Liver (tissue), 7 donors: ENCODE measurements at regions not wholly inside any gene's neighbourhood (a gene's known extent, or its start where the extent isn't known, plus 50 kb on each side); places are given as distances from the start of the nearest gene placed in this dataset.

Experiments used
- DNase-seq: peaks from one replicate; pipeline ENCODE4 v3.0.0-alpha.2; 2017; ENCODE audit warnings: low spot score
- H3K27ac ChIP-seq, 2 donors: one replicate each; pipeline ENCODE4 v1.7.0; 2013; ENCODE audit warnings: inconsistent platforms in 2 of 2, low read length in 2 of 2, control low read depth in 1 of 2, low read depth in 1 of 2, mild to moderate bottlenecking in 1 of 2
- H3K27me3 ChIP-seq, 4 donors: one replicate each; pipeline versions ENCODE4 v1.6.1 to v1.7.0; 2013; ENCODE audit warnings: low read length in 3 of 4, inconsistent platforms in 1 of 4, mild to moderate bottlenecking in 1 of 4, moderate library complexity in 1 of 4; ENCODE audit not compliant: control insufficient read depth in 4 of 4, insufficient read depth in 4 of 4
- H3K36me3 ChIP-seq, 4 donors: one replicate each; pipeline versions ENCODE4 v1.6.1 to v1.7.0; 2013; ENCODE audit warnings: low read length in 3 of 4, mild to moderate bottlenecking in 3 of 4, low read depth in 1 of 4, moderate library complexity in 1 of 4; ENCODE audit not compliant: control insufficient read depth in 4 of 4, insufficient read depth in 3 of 4
- H3K4me1 ChIP-seq, 4 donors: one replicate each; pipeline versions ENCODE4 v1.6.1 to v1.7.0; 2013; ENCODE audit warnings: low read length in 3 of 4, mild to moderate bottlenecking in 3 of 4, moderate library complexity in 1 of 4; ENCODE audit not compliant: control insufficient read depth in 4 of 4, insufficient read depth in 4 of 4
- H3K4me3 ChIP-seq, 3 donors: one replicate each; pipeline versions ENCODE4 v1.6.1 to v1.7.0; 2013; ENCODE audit warnings: low read length in 3 of 3, control low read depth in 1 of 3, low read depth in 1 of 3, mild to moderate bottlenecking in 1 of 3
- H3K9ac ChIP-seq, 2 donors: one replicate each; pipeline ENCODE4 v1.7.0; 2013; ENCODE audit warnings: low read length in 2 of 2, mild to moderate bottlenecking in 2 of 2, moderate library complexity in 2 of 2, control low read depth in 1 of 2, low read depth in 1 of 2
- H3K9me3 ChIP-seq, 4 donors: one replicate each; pipeline versions ENCODE4 v1.6.1 to v1.7.0; 2013; ENCODE audit warnings: low read length in 3 of 4; ENCODE audit not compliant: control insufficient read depth in 4 of 4
- EGR1 ChIP-seq, 2 donors: IDR thresholded peaks; 2 replicates each; pipeline ENCODE4 v1.6.1; 2016 to 2018; ENCODE audit warnings: antibody characterized with exemption in 2 of 2, low read depth in 2 of 2
- FOXA2 ChIP-seq: IDR thresholded peaks from 2 replicates; pipeline ENCODE4 v1.6.1; 2016; ENCODE audit warnings: antibody characterized with exemption
- GABPA ChIP-seq, 2 donors: IDR thresholded peaks in 1 of 2; conservative IDR thresholded peaks in 1 of 2; 2 replicates each; pipeline ENCODE4 v1.6.1; 2016; ENCODE audit warnings: antibody characterized with exemption in 2 of 2, mild to moderate bottlenecking in 1 of 2, moderate library complexity in 1 of 2
- HNF4A ChIP-seq, 2 donors: conservative IDR thresholded peaks; 2 replicates each; pipeline ENCODE4 v1.6.1; 2016; ENCODE audit warnings: antibody characterized with exemption in 2 of 2, mild to moderate bottlenecking in 2 of 2
- HNF4G ChIP-seq: IDR thresholded peaks from 2 replicates; pipeline ENCODE4 v1.6.1; 2016; ENCODE audit warnings: antibody characterized with exemption
- NR2F2 ChIP-seq: IDR thresholded peaks from 2 replicates; pipeline ENCODE4 v1.6.1; 2016; ENCODE audit warnings: antibody characterized with exemption
- RAD21 ChIP-seq, 2 donors: IDR thresholded peaks; 2 replicates each; pipeline ENCODE4 v1.6.1; 2016; ENCODE audit warnings: antibody characterized with exemption in 2 of 2, mild to moderate bottlenecking in 2 of 2
- RXRA ChIP-seq, 2 donors: IDR thresholded peaks; 2 replicates each; pipeline ENCODE4 v1.6.1; 2017 to 2018; ENCODE audit warnings: antibody characterized with exemption in 2 of 2, mild to moderate bottlenecking in 1 of 2
- SP1 ChIP-seq: IDR thresholded peaks from 2 replicates; pipeline ENCODE4 v1.6.1; 2018; ENCODE audit warnings: antibody characterized with exemption, mild to moderate bottlenecking
- TAF1 ChIP-seq: conservative IDR thresholded peaks from 2 replicates; pipeline ENCODE4 v1.6.1; 2016; ENCODE audit warnings: antibody characterized with exemption, mild to moderate bottlenecking
- YY1 ChIP-seq: IDR thresholded peaks from 2 replicates; pipeline ENCODE4 v1.6.1; 2016; ENCODE audit warnings: antibody characterized with exemption, mild to moderate bottlenecking
- WGBS: extraction: QIAGEN DNeasy Blood & Tissue Kit; methylation state at CpG from one replicate; pipeline ENCODE4 v1.1.7; 2013; 5-methylcytosine and 5-hydroxymethylcytosine counted together
- TF ChIP-seq, protein P1 (sequence below): IDR thresholded peaks from 2 replicates; pipeline ENCODE4 v1.6.1; 2016; ENCODE audit warnings: antibody characterized with exemption
- TF ChIP-seq, protein P2 (sequence below): IDR thresholded peaks from 2 replicates; pipeline ENCODE4 v1.6.1; 2016; ENCODE audit warnings: antibody characterized with exemption
- TF ChIP-seq, protein P3 (sequence below): IDR thresholded peaks from 2 replicates; pipeline ENCODE4 v1.6.1; 2016; ENCODE audit warnings: antibody characterized with exemption, mild to moderate bottlenecking
- TF ChIP-seq, protein P4 (sequence below): IDR thresholded peaks from 2 replicates; pipeline ENCODE4 v1.6.1; 2016; ENCODE audit warnings: antibody characterized with exemption
- donor health status: healthy.
- donor health status: healthy.
- donor health status: healthy.
- donor health status: healthy.

DNA sequence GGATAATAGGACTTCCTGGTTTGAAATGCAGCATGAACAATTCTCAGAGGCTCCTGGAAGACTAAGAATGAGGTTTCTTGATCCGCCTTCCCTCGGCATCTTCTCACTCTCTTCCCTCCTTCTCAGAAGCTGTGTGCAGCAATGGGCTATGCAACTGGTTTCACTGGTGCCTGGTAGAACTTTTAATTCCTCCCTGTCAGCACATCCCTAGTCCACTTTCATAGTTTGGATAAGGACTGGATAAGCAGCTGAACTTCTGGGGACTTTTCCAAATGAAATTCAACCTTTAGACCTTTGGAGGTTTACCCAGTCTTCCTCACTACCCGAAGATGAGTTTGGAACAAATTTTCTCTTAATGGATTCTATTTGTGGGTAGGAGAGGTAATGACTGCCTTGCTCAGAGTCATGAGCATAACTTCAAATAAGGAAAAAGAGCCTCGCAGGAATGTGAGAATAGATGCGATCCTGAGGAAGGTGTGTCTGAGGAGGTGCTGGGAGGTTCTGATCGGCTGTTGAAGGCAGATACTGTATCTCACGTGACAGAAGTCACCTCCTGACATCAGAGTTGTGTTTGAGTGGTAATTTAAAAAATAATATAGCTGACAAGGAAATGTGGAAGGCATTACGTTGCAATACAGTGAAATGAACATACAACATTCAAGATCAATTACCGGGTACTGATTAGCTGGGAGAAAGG is 56.0 kb upstream of the HAND2 start (continued):
- TF ChIP-seq, protein P1, sequence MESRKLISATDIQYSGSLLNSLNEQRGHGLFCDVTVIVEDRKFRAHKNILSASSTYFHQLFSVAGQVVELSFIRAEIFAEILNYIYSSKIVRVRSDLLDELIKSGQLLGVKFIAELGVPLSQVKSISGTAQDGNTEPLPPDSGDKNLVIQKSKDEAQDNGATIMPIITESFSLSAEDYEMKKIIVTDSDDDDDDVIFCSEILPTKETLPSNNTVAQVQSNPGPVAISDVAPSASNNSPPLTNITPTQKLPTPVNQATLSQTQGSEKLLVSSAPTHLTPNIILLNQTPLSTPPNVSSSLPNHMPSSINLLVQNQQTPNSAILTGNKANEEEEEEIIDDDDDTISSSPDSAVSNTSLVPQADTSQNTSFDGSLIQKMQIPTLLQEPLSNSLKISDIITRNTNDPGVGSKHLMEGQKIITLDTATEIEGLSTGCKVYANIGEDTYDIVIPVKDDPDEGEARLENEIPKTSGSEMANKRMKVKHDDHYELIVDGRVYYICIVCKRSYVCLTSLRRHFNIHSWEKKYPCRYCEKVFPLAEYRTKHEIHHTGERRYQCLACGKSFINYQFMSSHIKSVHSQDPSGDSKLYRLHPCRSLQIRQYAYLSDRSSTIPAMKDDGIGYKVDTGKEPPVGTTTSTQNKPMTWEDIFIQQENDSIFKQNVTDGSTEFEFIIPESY = no peak
- TF ChIP-seq RXRA (IDR thresholded peaks at IDR 0.05) (no peak), EGR1 (IDR thresholded peaks at IDR 0.05; ENCODE audit: low read depth in 2 of 2) (no peak), YY1 (no peak), GABPA (IDR thresholded peaks at IDR 0.05 in 1 of 2, conservative IDR thresholded peaks at IDR 0.05 in 1 of 2) (no peak), TAF1 (no peak)

DNA sequence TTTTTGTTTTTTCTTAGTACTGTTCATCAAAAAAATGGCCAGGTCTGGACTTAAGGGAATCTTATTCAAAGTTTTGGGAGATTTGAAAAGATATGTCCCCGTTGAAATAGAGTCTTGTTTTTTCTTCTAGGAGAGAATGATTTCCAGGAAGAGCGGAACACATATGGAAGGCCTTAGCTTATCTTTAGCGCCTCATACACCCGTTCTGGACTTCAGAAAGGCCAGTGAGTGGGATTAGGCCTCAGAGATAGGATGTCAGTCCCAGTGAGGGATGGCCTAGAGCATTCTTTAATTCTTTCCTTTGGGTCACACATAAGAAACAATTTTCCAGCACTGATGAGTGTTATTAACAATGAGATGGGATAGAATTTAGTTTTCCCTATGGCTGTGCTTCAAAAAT is 54.5 kb upstream of the HAND2 start:
- no peak for DNase-seq
- 79% methylated on average over 4 of the region's 4 CpGs for WGBS
- Histone ChIP-seq H3K4me1 (no peaks in the 10 kb centered on the region), H3K9ac (no peak overlapping the region), H3K36me3 (no peaks in the 10 kb centered on the region), H3K27ac (no peak overlapping the region), H3K27me3 (peaks cover 0 to 4% (median 1%) of the 10 kb centered on the region in 4 donors), H3K9me3 (no peaks in the 10 kb centered on the region), H3K4me3 (no peak overlapping the region)
- TF ChIP-seq FOXA2 (no peak), HNF4A (conservative IDR thresholded peaks at IDR 0.05) (no peak), EGR1 (IDR thresholded peaks at IDR 0.05; ENCODE audit: low read depth in 2 of 2) (no peak), RXRA (IDR thresholded peaks at IDR 0.05) (no peak), YY1 (no peak), NR2F2 (no peak), GABPA (IDR thresholded peaks at IDR 0.05 in 1 of 2, conservative IDR thresholded peaks at IDR 0.05 in 1 of 2) (no peak), HNF4G (no peak), SP1 (no peak), RAD21 (IDR thresholded peaks at IDR 0.05) (no peak)
- TF ChIP-seq, protein P2, sequence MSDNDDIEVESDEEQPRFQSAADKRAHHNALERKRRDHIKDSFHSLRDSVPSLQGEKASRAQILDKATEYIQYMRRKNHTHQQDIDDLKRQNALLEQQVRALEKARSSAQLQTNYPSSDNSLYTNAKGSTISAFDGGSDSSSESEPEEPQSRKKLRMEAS = no peak
- TF ChIP-seq, protein P1 = no peak
- TF ChIP-seq, protein P3, sequence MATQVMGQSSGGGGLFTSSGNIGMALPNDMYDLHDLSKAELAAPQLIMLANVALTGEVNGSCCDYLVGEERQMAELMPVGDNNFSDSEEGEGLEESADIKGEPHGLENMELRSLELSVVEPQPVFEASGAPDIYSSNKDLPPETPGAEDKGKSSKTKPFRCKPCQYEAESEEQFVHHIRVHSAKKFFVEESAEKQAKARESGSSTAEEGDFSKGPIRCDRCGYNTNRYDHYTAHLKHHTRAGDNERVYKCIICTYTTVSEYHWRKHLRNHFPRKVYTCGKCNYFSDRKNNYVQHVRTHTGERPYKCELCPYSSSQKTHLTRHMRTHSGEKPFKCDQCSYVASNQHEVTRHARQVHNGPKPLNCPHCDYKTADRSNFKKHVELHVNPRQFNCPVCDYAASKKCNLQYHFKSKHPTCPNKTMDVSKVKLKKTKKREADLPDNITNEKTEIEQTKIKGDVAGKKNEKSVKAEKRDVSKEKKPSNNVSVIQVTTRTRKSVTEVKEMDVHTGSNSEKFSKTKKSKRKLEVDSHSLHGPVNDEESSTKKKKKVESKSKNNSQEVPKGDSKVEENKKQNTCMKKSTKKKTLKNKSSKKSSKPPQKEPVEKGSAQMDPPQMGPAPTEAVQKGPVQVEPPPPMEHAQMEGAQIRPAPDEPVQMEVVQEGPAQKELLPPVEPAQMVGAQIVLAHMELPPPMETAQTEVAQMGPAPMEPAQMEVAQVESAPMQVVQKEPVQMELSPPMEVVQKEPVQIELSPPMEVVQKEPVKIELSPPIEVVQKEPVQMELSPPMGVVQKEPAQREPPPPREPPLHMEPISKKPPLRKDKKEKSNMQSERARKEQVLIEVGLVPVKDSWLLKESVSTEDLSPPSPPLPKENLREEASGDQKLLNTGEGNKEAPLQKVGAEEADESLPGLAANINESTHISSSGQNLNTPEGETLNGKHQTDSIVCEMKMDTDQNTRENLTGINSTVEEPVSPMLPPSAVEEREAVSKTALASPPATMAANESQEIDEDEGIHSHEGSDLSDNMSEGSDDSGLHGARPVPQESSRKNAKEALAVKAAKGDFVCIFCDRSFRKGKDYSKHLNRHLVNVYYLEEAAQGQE = no peak
- TF ChIP-seq, protein P4, sequence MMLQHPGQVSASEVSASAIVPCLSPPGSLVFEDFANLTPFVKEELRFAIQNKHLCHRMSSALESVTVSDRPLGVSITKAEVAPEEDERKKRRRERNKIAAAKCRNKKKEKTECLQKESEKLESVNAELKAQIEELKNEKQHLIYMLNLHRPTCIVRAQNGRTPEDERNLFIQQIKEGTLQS = no peak
